Stomach (tissue), 8 donors: ENCODE measurements at regions not wholly inside any gene's neighbourhood (a gene's known extent, or its start where the extent isn't known, plus 50 kb on each side); places are given as distances from the start of the nearest gene placed in this dataset.

Experiments used
- DNase-seq, 2 donors: peaks; one replicate each; pipeline versions ENCODE4 v3.0.0 to v3.0.0-alpha.2; 2013 to 2019
- H3K27ac ChIP-seq, 5 donors: fragments of 200-600 bp in 4 of 5; sonication (generic) in 4 of 5; one replicate each; pipeline ENCODE4 v1.5.1; 2013 to 2019; ENCODE audit warnings: mild to moderate bottlenecking in 1 of 5, moderate library complexity in 1 of 5
- H3K27me3 ChIP-seq, 3 donors: fragments of 200-600 bp; sonication (generic); one replicate each; pipeline ENCODE4 v1.5.1; 2017 to 2019; ENCODE audit warnings: mixed run types in 1 of 3
- H3K36me3 ChIP-seq, 4 donors: fragments of 200-600 bp; sonication (generic); 1 replicate in 3 of 4; 2 replicates in 1 of 4; pipeline ENCODE4 v1.5.1; 2016 to 2019
- H3K4me1 ChIP-seq, 4 donors: fragments of 200-600 bp; sonication (generic); one replicate each; pipeline ENCODE4 v1.5.1; 2016 to 2019
- H3K4me3 ChIP-seq, 4 donors: fragments of 200-600 bp; sonication (generic) in 3 of 4; one replicate each; pipeline ENCODE4 v1.5.1; 2016 to 2019; ENCODE audit warnings: mild to moderate bottlenecking in 1 of 4
- H3K9me3 ChIP-seq, 4 donors: fragments of 200-600 bp; sonication (generic); one replicate each; pipeline ENCODE4 v1.5.1; 2016 to 2019
- CTCF ChIP-seq, 7 experiments: fragments of 450-650 bp in 4 of 7; fragments of 200-600 bp in 3 of 7; sonication (generic) in 3 of 7; IDR thresholded peaks; one replicate each; pipeline ENCODE4 v1.5.1; 2016 to 2019; ENCODE audit warnings: antibody characterized with exemption in 7 of 7, control low read depth in 2 of 7, mild to moderate bottlenecking in 1 of 7
- EP300 ChIP-seq: sonication (generic); formaldehyde crosslinking; IDR thresholded peaks from one replicate; pipeline ENCODE4 v1.6.1; 2017; ENCODE audit warnings: antibody characterized with exemption
- POLR2A ChIP-seq, 4 donors: fragments of 450-650 bp; IDR thresholded peaks; one replicate each; pipeline ENCODE4 v1.6.1; 2016; ENCODE audit warnings: antibody characterized with exemption in 4 of 4, control low read depth in 2 of 4, mild to moderate bottlenecking in 1 of 4, moderate library complexity in 1 of 4
- POLR2AphosphoS5 ChIP-seq, 3 donors: sonication (generic); formaldehyde crosslinking; IDR thresholded peaks; one replicate each; pipeline ENCODE4 v1.6.1; 2016; ENCODE audit warnings: antibody characterized with exemption in 3 of 3
- WGBS, 5 donors: extraction: QIAGEN DNeasy Blood & Tissue Kit in 3 of 5; methylation state at CpG; one replicate each; pipeline versions ENCODE4 v1.1.5 to v1.1.7; 2013 to 2018; 5-methylcytosine and 5-hydroxymethylcytosine counted together
- intact Hi-C: fragments of 100-400 bp; cut with DNase I; formaldehyde crosslinking; loops from one replicate; pipeline ENCODE4 v1.15.1; 2023; ENCODE audit warnings: low total_unique reads
- donor health status: healthy with polysubstance abuse.
- donor health status: Bipolar disorder and iron deficiency.
- donor health status: healthy.

DNA sequence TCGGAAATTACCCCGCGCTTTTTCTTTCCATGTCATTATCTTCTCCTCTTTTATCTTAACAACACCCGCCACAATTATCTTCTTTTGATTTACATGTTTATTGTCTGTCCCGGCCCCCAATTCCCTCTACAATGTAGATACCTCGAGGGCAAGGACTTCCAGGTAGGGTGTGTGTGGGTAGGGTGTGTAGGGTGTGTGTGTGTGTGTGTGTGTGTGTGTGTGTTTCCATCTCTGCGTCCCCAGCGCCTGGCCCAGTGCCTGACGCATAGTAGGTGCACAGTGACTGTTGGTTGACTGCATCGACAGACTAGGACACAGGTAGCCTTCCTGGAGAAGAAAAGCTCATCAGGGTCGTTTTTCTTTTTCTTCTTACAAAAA lies 103.1 kb downstream of the UCHL1 start:
- no peaks in the 10 kb centered on the region for H3K36me3 ChIP-seq
- peaks cover 6 to 61% (median 40%) of the 10 kb centered on the region in 4 donors for H3K4me1 ChIP-seq
- H3K27ac ChIP-seq: peak overlapping the region in 4 of 5 donors; percentile 79 to 88 (median 82)
- 35 to 53% (median 45%) methylated on average over 11 of the region's 11 CpGs for WGBS, 5 donors
- peak overlapping the region; percentile 74 to 94 (median 78) for H3K4me3 ChIP-seq
- intact Hi-C loops: no loop called here
- H3K27me3 ChIP-seq: peaks cover 0 to 27% (median 9%) of the 10 kb centered on the region in 3 donors
- TF ChIP-seq EP300 (no peak), POLR2A (IDR thresholded peaks at IDR 0.05) (no peak)
- H3K9me3 ChIP-seq: no peaks in the 10 kb centered on the region
- no peak for DNase-seq

- peak; percentile 76 to 90 for DNase-seq
- TF ChIP-seq POLR2AphosphoS5 (IDR thresholded peaks at IDR 0.05): peak in 2 of 3 donors; percentile 9 to 29
- TF ChIP-seq POLR2A (IDR thresholded peaks at IDR 0.05): no peak
- Histone ChIP-seq H3K27ac (peak overlapping the region; percentile 79 to 88 (median 84)), H3K9me3 (no peaks in the 10 kb centered on the region), H3K4me3 (peak overlapping the region; percentile 74 to 94 (median 78)), H3K4me1 (peaks cover 6 to 61% (median 40%) of the 10 kb centered on the region in 4 donors), H3K27me3 (peaks cover 0 to 27% (median 9%) of the 10 kb centered on the region in 3 donors), H3K36me3 (no peaks in the 10 kb centered on the region)
- intact Hi-C loops: no loop called here
- WGBS, 5 donors: 0 to 3% (median 1%) methylated on average over 23 to 92 of the region's 92 CpGs
These were observed 103.6 kb downstream of the UCHL1 start for GRCh38 chr4:41360214-41360920.

- DNase-seq: peak; percentile 44 to 69
These were observed 104.4 kb downstream of the UCHL1 start for GRCh38 chr4:41360921-41361793.

GRCh38 chr4:41361794-41362526 lies 105.2 kb downstream of the UCHL1 start:
- H3K36me3 ChIP-seq: no peaks in the 10 kb centered on the region
- H3K4me1 ChIP-seq: peaks cover 6 to 61% (median 40%) of the 10 kb centered on the region in 4 donors
- DNase-seq: no peak
- 20 to 33% (median 30%) methylated on average over 10 of the region's 10 CpGs for WGBS, 5 donors
- peaks cover 0 to 27% (median 9%) of the 10 kb centered on the region in 3 donors for H3K27me3 ChIP-seq
- H3K9me3 ChIP-seq: no peaks in the 10 kb centered on the region
- intact Hi-C loops: no loop called here
- peak overlapping the region; percentile 79 to 88 (median 84) for H3K27ac ChIP-seq
- TF ChIP-seq EP300 (no peak), POLR2A (IDR thresholded peaks at IDR 0.05) (no peak), POLR2AphosphoS5 (IDR thresholded peaks at IDR 0.05) (no peak), CTCF (IDR thresholded peaks at IDR 0.05) (no peak)
- peak overlapping the region; percentile 74 to 94 (median 78) for H3K4me3 ChIP-seq

More at GRCh38 chr4:41360921-41361793, 104.4 kb downstream of the UCHL1 start:
- WGBS, 5 donors: 0 to 4% (median 2%) methylated on average over 33 to 64 of the region's 64 CpGs
- H3K36me3 ChIP-seq: no peaks in the 10 kb centered on the region
- no peaks in the 10 kb centered on the region for H3K9me3 ChIP-seq
- peaks cover 6 to 61% (median 40%) of the 10 kb centered on the region in 4 donors for H3K4me1 ChIP-seq
- TF ChIP-seq POLR2AphosphoS5 (IDR thresholded peaks at IDR 0.05): no peak
- TF ChIP-seq POLR2A (IDR thresholded peaks at IDR 0.05): no peak
- no peak for TF ChIP-seq EP300
- TF ChIP-seq CTCF (IDR thresholded peaks at IDR 0.05): no peak
- intact Hi-C loops: no loop called here
- H3K27me3 ChIP-seq: peaks cover 0 to 27% (median 9%) of the 10 kb centered on the region in 3 donors
- peak overlapping the region; percentile 74 to 94 (median 78) for H3K4me3 ChIP-seq
- H3K27ac ChIP-seq: peak overlapping the region; percentile 79 to 88 (median 84)
